ENCODE measurements at regions not wholly inside any gene's neighbourhood (a gene's known extent, or its start where the extent isn't known, plus 50 kb on each side); places are given as distances from the start of the nearest gene placed in this dataset. TPM values are rescaled to one million over a fixed set of nuclear protein-coding genes. Genes with fewer than 3 reads are reported as not detected.

GRCh38 chr2:216909541-216910210 is 49.8 kb upstream of the TNP1 start:
- H3K27ac ChIP-seq, result no peak overlapping the region
- H3K9me3 ChIP-seq (ENCODE audit: low read depth), result no peaks in the 10 kb centered on the region
- TF ChIP-seq CTCF (IDR thresholded peaks at IDR 0.05; ENCODE audit: poor library complexity) (no peak), EZH2phosphoT487 (IDR thresholded peaks at IDR 0.05; ENCODE audit: low read depth, severe bottlenecking, unreplicated experiment) (no peak)
- H3K9me2 ChIP-seq (replicated peaks; ENCODE audit: insufficient read depth), result no peaks in the 10 kb centered on the region
- no peaks in the 10 kb centered on the region for H4K20me1 ChIP-seq (ENCODE audit: insufficient read depth, poor library complexity, severe bottlenecking)
- no peak overlapping the region for H3K4me3 ChIP-seq
- no peak overlapping the region for H3K4me2 ChIP-seq
- DNase-seq (ENCODE audit: low spot score), result no peak
- H3K36me3 ChIP-seq (replicated peaks; ENCODE audit: insufficient read depth, low read depth), result no peaks in the 10 kb centered on the region
- no peaks in the 10 kb centered on the region for H3K4me1 ChIP-seq (ENCODE audit: insufficient read depth)
- 80% methylated on average over 8 of the region's 8 CpGs for WGBS (ENCODE audit: low lambda C conversion rate, missing lambda C conversion rate)
- H3K79me2 ChIP-seq, result no peaks in the 10 kb centered on the region
- no peaks in the 10 kb centered on the region for H3K27me3 ChIP-seq
- H2AFZ ChIP-seq, result no peak overlapping the region

Small RNA genes in the stretch of these regions (small RNA-seq; reads per million reads assigned to genes)
- gene RF01983, result not detected
